PC-3 (cell line): ENCODE measurements at regions not wholly inside any gene's neighbourhood (a gene's known extent, or its start where the extent isn't known, plus 50 kb on each side); places are given as distances from the start of the nearest gene placed in this dataset.

ENCODE experiments used
- ATAC-seq: fragments of 200-7000 bp; cut with Tn5 transposase; 2 replicates; pipeline ENCODE4 v1.9.1; 2020; ENCODE audit warnings: mild to moderate bottlenecking, moderate library complexity
- BruUV-seq: library from RNA; stranded (reverse); fragments of 400-500 nt; replicated peaks from 2 replicates; lab custom pipeline; 2021; lab: Mats Ljungman, UMichigan
- CTCF ChIA-PET: fragments of 300-600 bp; sonication (Branson Sonifier 250); formaldehyde crosslinking; loops from one replicate; lab custom pipeline; 2022; ENCODE audit warnings: antibody characterized with exemption; lab: Charles Lee
- POLR2A ChIA-PET: fragments of 300-600 bp; sonication (Branson Sonifier 250); formaldehyde crosslinking; loops from one replicate; lab custom pipeline; 2022; ENCODE audit warnings: antibody characterized with exemption; ENCODE audit not compliant: unreplicated experiment; lab: Charles Lee
- DNase-seq: peaks from one replicate; pipeline ENCODE4 v3.0.0-alpha.2; 2015
- H2AFZ ChIP-seq: fragments of 300-600 bp; sonication (generic); 2 replicates; pipeline ENCODE4 v1.6.0; 2016; ENCODE audit warnings: antibody characterized with exemption, low read length
- H3F3A ChIP-seq: fragments of 300-600 bp; sonication (generic); one replicate; pipeline ENCODE4 v1.6.0; 2017; ENCODE audit warnings: antibody characterized with exemption, low read length, control low read depth, mild to moderate bottlenecking; ENCODE audit not compliant: unreplicated experiment
- H3K27ac ChIP-seq: fragments of 300-600 bp; sonication (generic); 2 replicates; pipeline ENCODE4 v1.5.1; 2016; ENCODE audit warnings: mild to moderate bottlenecking, low read length
- H3K27me3 ChIP-seq: fragments of 300-600 bp; sonication (generic); 2 replicates; pipeline ENCODE4 v1.6.1; 2016; ENCODE audit warnings: low read length, mixed read lengths
- H3K36me3 ChIP-seq: fragments of 300-600 bp; sonication (generic); 2 replicates; pipeline ENCODE4 v1.6.1; 2016; ENCODE audit warnings: low read depth, mixed run types, low read length, mixed read lengths
- H3K4me1 ChIP-seq: fragments of 300-600 bp; sonication (generic); 2 replicates; pipeline ENCODE4 v1.5.1; 2016; ENCODE audit warnings: low read length; ENCODE audit not compliant: insufficient read depth
- H3K4me2 ChIP-seq: fragments of 300-600 bp; sonication (generic); 2 replicates; pipeline ENCODE4 v1.6.0; 2016; ENCODE audit warnings: low read length
- H3K4me3 ChIP-seq: fragments of 300-600 bp; sonication (generic); 2 replicates; pipeline ENCODE4 v1.5.1; 2016; ENCODE audit warnings: mild to moderate bottlenecking, low read length, mixed read lengths
- H3K79me2 ChIP-seq: fragments of 300-600 bp; sonication (generic); 2 replicates; pipeline ENCODE4 v1.6.1; 2017; ENCODE audit warnings: low read length, mixed read lengths
- H3K9ac ChIP-seq: fragments of 300-600 bp; sonication (generic); 2 replicates; pipeline ENCODE4 v1.6.0; 2016; ENCODE audit warnings: mild to moderate bottlenecking, low read length
- H3K9me2 ChIP-seq: fragments of 300-600 bp; sonication (generic); replicated peaks from 2 replicates; pipeline ENCODE4 v1.6.1; 2016; ENCODE audit warnings: mixed run types, low read length, mixed read lengths
- H3K9me3 ChIP-seq: fragments of 300-600 bp; sonication (generic); 2 replicates; pipeline ENCODE4 v1.6.1; 2016; ENCODE audit warnings: low read length, mixed read lengths
- H4K20me1 ChIP-seq: fragments of 300-600 bp; sonication (generic); 2 replicates; pipeline ENCODE4 v1.6.1; 2016; ENCODE audit warnings: low read length, mixed read lengths
- CTCF ChIP-seq: fragments of 300-600 bp; sonication (generic); conservative IDR thresholded peaks from 2 replicates; pipeline ENCODE4 v1.5.1; 2017; ENCODE audit warnings: antibody characterized with exemption, low read depth, mild to moderate bottlenecking, low read length
- EZH2 ChIP-seq: fragments of 300-600 bp; sonication (generic); IDR thresholded peaks from one replicate; pipeline ENCODE4 v1.6.1; 2017; ENCODE audit warnings: antibody characterized with exemption, mild to moderate bottlenecking, low read length; ENCODE audit not compliant: unreplicated experiment
- EZH2phosphoT487 ChIP-seq: fragments of 300-600 bp; sonication (generic); IDR thresholded peaks from 2 replicates; pipeline ENCODE4 v1.6.1; 2018; ENCODE audit warnings: mild to moderate bottlenecking, antibody characterized with exemption, low read length, borderline replicate concordance
- intact Hi-C: fragments of 100-400 bp; cut with micrococcal nuclease; formaldehyde crosslinking; loops from 2 replicates; pipeline ENCODE4 v1.9.0; 2023

- Histone ChIP-seq H3K27ac (no peak overlapping the region), H2AFZ (no peak overlapping the region), H3K9ac (no peak overlapping the region), H3K4me3 (no peak overlapping the region), H4K20me1 (no peaks in the 10 kb centered on the region), H3K9me3 (no peaks in the 10 kb centered on the region), H3K36me3 (no peaks in the 10 kb centered on the region), H3K27me3 (peaks cover 84% of the 10 kb centered on the region), H3K4me1 (no peaks in the 10 kb centered on the region), H3F3A (no peaks in the 10 kb centered on the region), H3K9me2 (no peaks in the 10 kb centered on the region), H3K79me2 (no peaks in the 10 kb centered on the region), H3K4me2 (no peak overlapping the region)
- TF ChIP-seq EZH2phosphoT487 (no peak), CTCF (no peak), EZH2 (no peak)
- POLR2A ChIA-PET = interaction anchor here (0.6 kb wide), 1 partner anchor 550 kb away, joined by 3 read pairs; no protein-coding TSS in a partner anchor
- intact Hi-C loops = no loop called here
- no peak for ATAC-seq
- BruUV-seq = no TSS peak
- CTCF ChIA-PET = no interaction called here
- no peak for DNase-seq
Observed at GRCh38 chr2:58973811-58974281, 732.7 kb upstream of the FANCL start.

- no peaks in the 10 kb centered on the region for H3K79me2 ChIP-seq
- no peaks in the 10 kb centered on the region for H4K20me1 ChIP-seq
- H3K9me3 ChIP-seq = no peaks in the 10 kb centered on the region
- H2AFZ ChIP-seq = no peak overlapping the region
- TF ChIP-seq CTCF (no peak), EZH2phosphoT487 (no peak), EZH2 (no peak)
- H3F3A ChIP-seq = no peaks in the 10 kb centered on the region
- no peaks in the 10 kb centered on the region for H3K9me2 ChIP-seq
- CTCF ChIA-PET = no interaction called here
- no peak overlapping the region for H3K9ac ChIP-seq
- H3K4me2 ChIP-seq = no peak overlapping the region
- ATAC-seq (no peak), DNase-seq (no peak)
- H3K4me1 ChIP-seq = no peaks in the 10 kb centered on the region
- POLR2A ChIA-PET = no interaction called here
- H3K27me3 ChIP-seq = peaks cover 83% of the 10 kb centered on the region
- no peaks in the 10 kb centered on the region for H3K36me3 ChIP-seq
- H3K27ac ChIP-seq = no peak overlapping the region
- no peak overlapping the region for H3K4me3 ChIP-seq
- no TSS peak for BruUV-seq
- intact Hi-C loops = no loop called here
Observed at GRCh38 chr2:58972737-58973136, 731.6 kb upstream of the FANCL start.

- H3K4me1 ChIP-seq = no peaks in the 10 kb centered on the region
- H3K4me2 ChIP-seq = no peak overlapping the region
- H3K79me2 ChIP-seq = no peaks in the 10 kb centered on the region
- H3K27me3 ChIP-seq = peaks cover 80% of the 10 kb centered on the region
- DNase-seq (no peak), ATAC-seq (no peak)
- H4K20me1 ChIP-seq = no peaks in the 10 kb centered on the region
- no peaks in the 10 kb centered on the region for H3F3A ChIP-seq
- intact Hi-C loops = no loop called here
- H3K27ac ChIP-seq = no peak overlapping the region
- ChIA-PET POLR2A (no interaction called here), CTCF (no interaction called here)
- H3K36me3 ChIP-seq = no peaks in the 10 kb centered on the region
- no peak overlapping the region for H2AFZ ChIP-seq
- BruUV-seq = no TSS peak
- H3K9me2 ChIP-seq = no peaks in the 10 kb centered on the region
- no peak overlapping the region for H3K9ac ChIP-seq
- TF ChIP-seq EZH2phosphoT487 (no peak), EZH2 (no peak), CTCF (no peak)
- H3K9me3 ChIP-seq = no peaks in the 10 kb centered on the region
- H3K4me3 ChIP-seq = no peak overlapping the region
Observed at GRCh38 chr2:58971511-58972360, 730.6 kb upstream of the FANCL start.
